SK-N-SH (cell line): ENCODE measurements at regions not wholly inside any gene's neighbourhood (a gene's known extent, or its start where the extent isn't known, plus 50 kb on each side); places are given as distances from the start of the nearest gene placed in this dataset.

Source experiments
- CTCF ChIA-PET: fragments of 300-600, 350-600 bp; formaldehyde crosslinking; extraction: SDS; loops from one replicate; lab custom pipeline; 2021; lab: Yijun Ruan, JAX
- POLR2A ChIA-PET: fragments of 350-600 bp; sonication (Branson Sonifier 250); formaldehyde crosslinking; extraction: SDS; loops from one replicate; lab custom pipeline; 2020; ENCODE audit warnings: antibody characterized with exemption, inconsistent platforms; lab: Yijun Ruan, JAX
- DNase-seq: peaks from one replicate; pipeline ENCODE4 v3.0.0; 2012
- H2AFZ ChIP-seq: fragments of 200-600 bp; sonication (generic); 2 replicates; pipeline ENCODE4 v1.8.1; 2016; ENCODE audit warnings: antibody characterized with exemption, mild to moderate bottlenecking, low read depth
- H3F3A ChIP-seq: fragments of 200-600 bp; sonication (generic); replicated peaks from 2 replicates; pipeline ENCODE3; 2016; ENCODE audit warnings: antibody characterized with exemption, mild to moderate bottlenecking; ENCODE audit not compliant: insufficient read depth
- H3K27ac ChIP-seq, 2 experiments: fragments of 200-500 bp in 1 of 2; fragments of 200-600 bp in 1 of 2; sonication (Bioruptor generic) in 1 of 2; sonication (generic), shearing (Covaris generic) in 1 of 2; 2 replicates each; pipeline versions ENCODE4 v1.5.1 to v1.6.1; 2014 to 2016; ENCODE audit warnings: low read depth in 2 of 2, inconsistent platforms in 1 of 2, low read length in 1 of 2, mild to moderate bottlenecking in 1 of 2, mixed read lengths in 1 of 2
- H3K27me3 ChIP-seq: fragments of 200-600 bp; sonication (generic), shearing (Covaris generic); 2 replicates; pipeline ENCODE4 v1.6.1; 2016; ENCODE audit warnings: mixed run types; ENCODE audit not compliant: insufficient read depth
- H3K36me3 ChIP-seq, 2 experiments: fragments of 200-500 bp in 1 of 2; fragments of 200-600 bp in 1 of 2; sonication (Bioruptor generic) in 1 of 2; sonication (generic) in 1 of 2; replicated peaks in 1 of 2; 2 replicates each; pipeline versions ENCODE3 to v1.5.1; 2014 to 2016; ENCODE audit warnings: low read length in 1 of 2, mild to moderate bottlenecking in 1 of 2; ENCODE audit not compliant: insufficient read depth in 2 of 2, control insufficient read depth in 1 of 2
- H3K4me1 ChIP-seq, 2 experiments: fragments of 200-500 bp in 1 of 2; fragments of 200-600 bp in 1 of 2; sonication (Bioruptor generic) in 1 of 2; sonication (generic), shearing (Covaris generic) in 1 of 2; 2 replicates each; pipeline versions ENCODE4 v1.5.1 to v1.6.1; 2014 to 2016; ENCODE audit warnings: low read depth in 1 of 2, low read length in 1 of 2, mixed run types in 1 of 2; ENCODE audit not compliant: insufficient read depth in 2 of 2, control insufficient read depth in 1 of 2
- H3K4me2 ChIP-seq: fragments of 200-600 bp; sonication (generic), shearing (Covaris generic); 2 replicates; pipeline ENCODE4 v1.6.1; 2017; ENCODE audit warnings: mixed run types
- H3K4me3 ChIP-seq, 2 experiments: fragments of 200-500 bp in 1 of 2; fragments of 200-600 bp in 1 of 2; sonication (Bioruptor generic) in 1 of 2; sonication (generic), shearing (Covaris generic) in 1 of 2; 2 replicates each; pipeline versions ENCODE4 v1.5.1 to v1.8.1; 2014 to 2016; ENCODE audit warnings: low read depth in 2 of 2, inconsistent platforms in 1 of 2, low read length in 1 of 2, mild to moderate bottlenecking in 1 of 2, mixed read lengths in 1 of 2, moderate library complexity in 1 of 2
- H3K79me2 ChIP-seq: fragments of 200-600 bp; sonication (generic); 2 replicates; pipeline ENCODE4 v1.8.1; 2017; ENCODE audit warnings: mild to moderate bottlenecking; ENCODE audit not compliant: insufficient read depth
- H3K9ac ChIP-seq: fragments of 200-600 bp; sonication (generic); 2 replicates; pipeline ENCODE4 v1.6.1; 2017; ENCODE audit warnings: mixed run types
- H3K9me2 ChIP-seq: fragments of 200-600 bp; sonication (generic); 2 replicates; pipeline ENCODE4 v1.6.1; 2017; ENCODE audit warnings: mixed run types
- H3K9me3 ChIP-seq: fragments of 200-600 bp; sonication (generic); 2 replicates; pipeline ENCODE4 v1.6.1; 2017; ENCODE audit warnings: mixed run types, mild to moderate bottlenecking, moderate library complexity
- H4K20me1 ChIP-seq: fragments of 200-600 bp; sonication (generic); 2 replicates; pipeline ENCODE4 v1.6.1; 2017; ENCODE audit warnings: mild to moderate bottlenecking, mixed run types; ENCODE audit not compliant: insufficient read depth
- ELF1 ChIP-seq: IDR thresholded peaks from 2 replicates; pipeline ENCODE4 v1.4.0; 2012
- EP300 ChIP-seq, 2 experiments: IDR thresholded peaks; 2 replicates each; pipeline versions ENCODE4 v1.4.0 to v1.6.1; 2012; ENCODE audit warnings: borderline replicate concordance in 1 of 2, low read depth in 1 of 2, low read length in 1 of 2
- GABPA ChIP-seq: IDR thresholded peaks from 2 replicates; pipeline ENCODE4 v1.4.0; 2012; ENCODE audit warnings: low read depth, mild to moderate bottlenecking
- GATA2 ChIP-seq: sonication (generic); formaldehyde crosslinking; IDR thresholded peaks from 2 replicates; pipeline ENCODE4 v1.5.0; 2020; ENCODE audit warnings: mild to moderate bottlenecking, missing genetic modification reagents
- JUND ChIP-seq: IDR thresholded peaks from 2 replicates; pipeline ENCODE4 v1.4.0; 2012
- MEF2A ChIP-seq: IDR thresholded peaks from 2 replicates; pipeline ENCODE4 v1.4.0; 2012; ENCODE audit warnings: low read depth, borderline replicate concordance
- MXI1 ChIP-seq: IDR thresholded peaks from 2 replicates; pipeline ENCODE4 v1.6.1; 2012; ENCODE audit warnings: mild to moderate bottlenecking, low read depth, low read length, improper control_type of control experiment
- NFIC ChIP-seq: IDR thresholded peaks from 2 replicates; pipeline ENCODE4 v1.4.0; 2012; ENCODE audit warnings: borderline replicate concordance
- POLR2AphosphoS5 ChIP-seq: IDR thresholded peaks from 2 replicates; pipeline ENCODE4 v1.6.1; 2012; ENCODE audit warnings: low read depth, low read length
- RAD21 ChIP-seq: IDR thresholded peaks from 2 replicates; pipeline ENCODE4 v1.6.1; 2012; ENCODE audit warnings: mild to moderate bottlenecking, low read length
- SIN3A ChIP-seq: IDR thresholded peaks from 2 replicates; pipeline ENCODE4 v1.6.1; 2012; ENCODE audit warnings: low read depth, mild to moderate bottlenecking, low read length, moderate library complexity, borderline replicate concordance
- TCF12 ChIP-seq: IDR thresholded peaks from 2 replicates; pipeline ENCODE4 v1.4.0; 2012
- TEAD4 ChIP-seq: IDR thresholded peaks from 2 replicates; pipeline ENCODE4 v1.4.0; 2012; ENCODE audit warnings: mild to moderate bottlenecking, borderline replicate concordance; ENCODE audit not compliant: insufficient read depth
- WGBS: methylation state at CpG from one replicate; pipeline ENCODE4 v1.1.6; 2017; ENCODE audit warnings: low lambda C conversion rate; 5-methylcytosine and 5-hydroxymethylcytosine counted together
- TF ChIP-seq, protein P1 (sequence below): IDR thresholded peaks from 2 replicates; pipeline ENCODE4; 2012
- TF ChIP-seq, protein P2 (sequence below): IDR thresholded peaks from 2 replicates; pipeline ENCODE4 v1.6.1; 2012; ENCODE audit warnings: mild to moderate bottlenecking, low read depth, low read length, moderate library complexity
- TF ChIP-seq, protein P3 (sequence below): IDR thresholded peaks from 2 replicates; pipeline ENCODE4 v1.4.0; 2012; ENCODE audit warnings: low read depth, borderline replicate concordance
- TF ChIP-seq, protein P4 (sequence below): fragments of 200-600 bp; sonication (generic); IDR thresholded peaks from 2 replicates; pipeline ENCODE4 v1.6.1; 2017; ENCODE audit warnings: antibody characterized with exemption, mild to moderate bottlenecking, moderate library complexity

DNA sequence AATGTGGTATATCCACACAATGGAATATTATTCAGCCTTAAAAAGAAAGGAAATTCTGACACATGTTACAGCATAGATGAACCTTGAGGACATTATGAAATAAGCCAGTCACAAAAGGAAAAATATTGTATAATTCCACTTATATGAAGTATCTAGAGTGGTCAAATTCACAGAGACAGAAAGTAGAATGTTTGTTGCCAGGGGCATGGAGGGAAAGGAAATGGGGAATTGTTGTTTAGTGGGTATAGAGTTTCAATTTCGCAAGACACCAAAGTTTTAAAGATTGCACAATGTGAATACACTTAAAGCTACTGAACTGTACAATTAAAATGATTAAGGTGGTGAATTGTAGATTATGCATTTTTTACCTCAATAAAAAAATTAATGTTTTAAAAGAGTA is 92.9 kb downstream of the TXNL1 start:
- no peak overlapping the region for H3K27ac ChIP-seq
- no peaks in the 10 kb centered on the region for H3K4me1 ChIP-seq
- H3F3A ChIP-seq: no peaks in the 10 kb centered on the region
- H3K4me2 ChIP-seq: no peak overlapping the region
- DNase-seq: no peak
- H3K79me2 ChIP-seq: no peaks in the 10 kb centered on the region
- no peaks in the 10 kb centered on the region for H4K20me1 ChIP-seq
- no peak overlapping the region for H2AFZ ChIP-seq
- 66% methylated on average over 1 of the region's 1 CpG for WGBS
- no peaks in the 10 kb centered on the region for H3K36me3 ChIP-seq
- ChIA-PET POLR2A (no interaction called here), CTCF (no interaction called here)
- no peak overlapping the region for H3K4me3 ChIP-seq
- H3K9me3 ChIP-seq: no peaks in the 10 kb centered on the region
- TF ChIP-seq POLR2AphosphoS5: no peak
- TF ChIP-seq GATA2: no peak
- no peak for TF ChIP-seq JUND
- no peak for TF ChIP-seq GABPA
- no peak for TF ChIP-seq MEF2A
- TF ChIP-seq MXI1: no peak
- no peak for TF ChIP-seq EP300 (IDR thresholded peaks at IDR 0.05; ENCODE audit: borderline replicate concordance in 1 of 2, low read depth in 1 of 2, low read length in 1 of 2)
- no peak for TF ChIP-seq SIN3A
- TF ChIP-seq ELF1: no peak
- no peak for TF ChIP-seq NFIC
- TF ChIP-seq, protein P1, sequence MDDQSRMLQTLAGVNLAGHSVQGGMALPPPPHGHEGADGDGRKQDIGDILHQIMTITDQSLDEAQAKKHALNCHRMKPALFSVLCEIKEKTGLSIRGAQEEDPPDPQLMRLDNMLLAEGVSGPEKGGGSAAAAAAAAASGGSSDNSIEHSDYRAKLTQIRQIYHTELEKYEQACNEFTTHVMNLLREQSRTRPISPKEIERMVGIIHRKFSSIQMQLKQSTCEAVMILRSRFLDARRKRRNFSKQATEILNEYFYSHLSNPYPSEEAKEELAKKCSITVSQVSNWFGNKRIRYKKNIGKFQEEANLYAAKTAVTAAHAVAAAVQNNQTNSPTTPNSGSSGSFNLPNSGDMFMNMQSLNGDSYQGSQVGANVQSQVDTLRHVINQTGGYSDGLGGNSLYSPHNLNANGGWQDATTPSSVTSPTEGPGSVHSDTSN: no peak
- TF ChIP-seq, protein P2, sequence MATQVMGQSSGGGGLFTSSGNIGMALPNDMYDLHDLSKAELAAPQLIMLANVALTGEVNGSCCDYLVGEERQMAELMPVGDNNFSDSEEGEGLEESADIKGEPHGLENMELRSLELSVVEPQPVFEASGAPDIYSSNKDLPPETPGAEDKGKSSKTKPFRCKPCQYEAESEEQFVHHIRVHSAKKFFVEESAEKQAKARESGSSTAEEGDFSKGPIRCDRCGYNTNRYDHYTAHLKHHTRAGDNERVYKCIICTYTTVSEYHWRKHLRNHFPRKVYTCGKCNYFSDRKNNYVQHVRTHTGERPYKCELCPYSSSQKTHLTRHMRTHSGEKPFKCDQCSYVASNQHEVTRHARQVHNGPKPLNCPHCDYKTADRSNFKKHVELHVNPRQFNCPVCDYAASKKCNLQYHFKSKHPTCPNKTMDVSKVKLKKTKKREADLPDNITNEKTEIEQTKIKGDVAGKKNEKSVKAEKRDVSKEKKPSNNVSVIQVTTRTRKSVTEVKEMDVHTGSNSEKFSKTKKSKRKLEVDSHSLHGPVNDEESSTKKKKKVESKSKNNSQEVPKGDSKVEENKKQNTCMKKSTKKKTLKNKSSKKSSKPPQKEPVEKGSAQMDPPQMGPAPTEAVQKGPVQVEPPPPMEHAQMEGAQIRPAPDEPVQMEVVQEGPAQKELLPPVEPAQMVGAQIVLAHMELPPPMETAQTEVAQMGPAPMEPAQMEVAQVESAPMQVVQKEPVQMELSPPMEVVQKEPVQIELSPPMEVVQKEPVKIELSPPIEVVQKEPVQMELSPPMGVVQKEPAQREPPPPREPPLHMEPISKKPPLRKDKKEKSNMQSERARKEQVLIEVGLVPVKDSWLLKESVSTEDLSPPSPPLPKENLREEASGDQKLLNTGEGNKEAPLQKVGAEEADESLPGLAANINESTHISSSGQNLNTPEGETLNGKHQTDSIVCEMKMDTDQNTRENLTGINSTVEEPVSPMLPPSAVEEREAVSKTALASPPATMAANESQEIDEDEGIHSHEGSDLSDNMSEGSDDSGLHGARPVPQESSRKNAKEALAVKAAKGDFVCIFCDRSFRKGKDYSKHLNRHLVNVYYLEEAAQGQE: no peak
- TF ChIP-seq, protein P3, sequence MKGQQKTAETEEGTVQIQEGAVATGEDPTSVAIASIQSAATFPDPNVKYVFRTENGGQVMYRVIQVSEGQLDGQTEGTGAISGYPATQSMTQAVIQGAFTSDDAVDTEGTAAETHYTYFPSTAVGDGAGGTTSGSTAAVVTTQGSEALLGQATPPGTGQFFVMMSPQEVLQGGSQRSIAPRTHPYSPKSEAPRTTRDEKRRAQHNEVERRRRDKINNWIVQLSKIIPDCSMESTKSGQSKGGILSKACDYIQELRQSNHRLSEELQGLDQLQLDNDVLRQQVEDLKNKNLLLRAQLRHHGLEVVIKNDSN: no peak
- no peak for TF ChIP-seq TCF12
- no peak for TF ChIP-seq RAD21
- TF ChIP-seq, protein P4, sequence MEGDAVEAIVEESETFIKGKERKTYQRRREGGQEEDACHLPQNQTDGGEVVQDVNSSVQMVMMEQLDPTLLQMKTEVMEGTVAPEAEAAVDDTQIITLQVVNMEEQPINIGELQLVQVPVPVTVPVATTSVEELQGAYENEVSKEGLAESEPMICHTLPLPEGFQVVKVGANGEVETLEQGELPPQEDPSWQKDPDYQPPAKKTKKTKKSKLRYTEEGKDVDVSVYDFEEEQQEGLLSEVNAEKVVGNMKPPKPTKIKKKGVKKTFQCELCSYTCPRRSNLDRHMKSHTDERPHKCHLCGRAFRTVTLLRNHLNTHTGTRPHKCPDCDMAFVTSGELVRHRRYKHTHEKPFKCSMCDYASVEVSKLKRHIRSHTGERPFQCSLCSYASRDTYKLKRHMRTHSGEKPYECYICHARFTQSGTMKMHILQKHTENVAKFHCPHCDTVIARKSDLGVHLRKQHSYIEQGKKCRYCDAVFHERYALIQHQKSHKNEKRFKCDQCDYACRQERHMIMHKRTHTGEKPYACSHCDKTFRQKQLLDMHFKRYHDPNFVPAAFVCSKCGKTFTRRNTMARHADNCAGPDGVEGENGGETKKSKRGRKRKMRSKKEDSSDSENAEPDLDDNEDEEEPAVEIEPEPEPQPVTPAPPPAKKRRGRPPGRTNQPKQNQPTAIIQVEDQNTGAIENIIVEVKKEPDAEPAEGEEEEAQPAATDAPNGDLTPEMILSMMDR: no peak
- no peak for TF ChIP-seq TEAD4
- H3K27me3 ChIP-seq: no peaks in the 10 kb centered on the region
- H3K9ac ChIP-seq: no peak overlapping the region
- H3K9me2 ChIP-seq: no peaks in the 10 kb centered on the region
